Mammary epithelial cell (primary cell): ENCODE measurements at regions not wholly inside any gene's neighbourhood (a gene's known extent, or its start where the extent isn't known, plus 50 kb on each side); places are given as distances from the start of the nearest gene placed in this dataset.

Source experiments
- EZH2 ChIP-seq: IDR thresholded peaks from 2 replicates; pipeline ENCODE4 v1.6.1; 2012; ENCODE audit warnings: low read length, inconsistent platforms, borderline replicate concordance
- TF ChIP-seq, protein P1 (sequence below), 2 donors: IDR thresholded peaks in 1 of 2; conservative IDR thresholded peaks in 1 of 2; 2 replicates each; pipeline ENCODE4 v1.5.1; 2011 to 2012; ENCODE audit warnings: inconsistent platforms in 2 of 2, low read length in 2 of 2, mild to moderate bottlenecking in 2 of 2, control low read depth in 1 of 2, low read depth in 1 of 2; ENCODE audit not compliant: insufficient read depth in 1 of 2; ENCODE audit errors: extremely low read depth in 1 of 2

DNA sequence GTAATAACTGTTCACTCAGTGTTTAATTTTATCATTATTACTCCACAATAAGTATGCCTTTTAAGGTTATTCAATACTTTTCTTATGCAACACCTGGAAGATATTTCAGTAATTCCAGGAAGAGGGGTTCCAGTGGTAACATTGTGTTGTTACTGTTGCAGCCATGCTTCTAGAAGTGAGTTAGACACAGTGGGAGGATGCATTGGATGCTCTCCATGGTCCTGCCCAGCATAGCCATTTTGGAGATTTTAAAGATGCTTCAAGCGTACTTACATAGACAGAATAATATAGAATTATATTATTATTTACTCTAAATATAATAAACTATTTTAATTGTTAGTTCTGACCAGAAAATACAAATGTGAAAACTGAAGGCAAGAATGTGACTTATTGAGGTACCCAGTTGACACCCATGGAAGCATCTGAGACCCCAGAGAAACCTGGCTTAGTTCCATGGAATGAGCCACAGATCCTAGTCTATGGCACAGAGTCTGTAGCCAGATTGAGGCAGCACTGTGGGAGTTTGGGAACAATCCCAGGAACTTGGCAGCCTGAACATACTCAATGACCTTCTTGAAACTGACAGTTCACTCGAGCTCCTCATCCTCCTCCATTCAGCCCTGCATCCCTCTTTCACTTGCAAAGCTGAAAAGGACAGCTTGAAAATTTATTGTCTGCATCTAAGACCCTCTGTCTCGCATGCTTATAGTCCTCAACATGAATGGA lies 190.1 kb upstream of the HS3ST4 start:
- TF ChIP-seq, protein P1, sequence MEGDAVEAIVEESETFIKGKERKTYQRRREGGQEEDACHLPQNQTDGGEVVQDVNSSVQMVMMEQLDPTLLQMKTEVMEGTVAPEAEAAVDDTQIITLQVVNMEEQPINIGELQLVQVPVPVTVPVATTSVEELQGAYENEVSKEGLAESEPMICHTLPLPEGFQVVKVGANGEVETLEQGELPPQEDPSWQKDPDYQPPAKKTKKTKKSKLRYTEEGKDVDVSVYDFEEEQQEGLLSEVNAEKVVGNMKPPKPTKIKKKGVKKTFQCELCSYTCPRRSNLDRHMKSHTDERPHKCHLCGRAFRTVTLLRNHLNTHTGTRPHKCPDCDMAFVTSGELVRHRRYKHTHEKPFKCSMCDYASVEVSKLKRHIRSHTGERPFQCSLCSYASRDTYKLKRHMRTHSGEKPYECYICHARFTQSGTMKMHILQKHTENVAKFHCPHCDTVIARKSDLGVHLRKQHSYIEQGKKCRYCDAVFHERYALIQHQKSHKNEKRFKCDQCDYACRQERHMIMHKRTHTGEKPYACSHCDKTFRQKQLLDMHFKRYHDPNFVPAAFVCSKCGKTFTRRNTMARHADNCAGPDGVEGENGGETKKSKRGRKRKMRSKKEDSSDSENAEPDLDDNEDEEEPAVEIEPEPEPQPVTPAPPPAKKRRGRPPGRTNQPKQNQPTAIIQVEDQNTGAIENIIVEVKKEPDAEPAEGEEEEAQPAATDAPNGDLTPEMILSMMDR (conservative IDR thresholded peaks at IDR 0.05 in 1 of 2, IDR thresholded peaks at IDR 0.05 in 1 of 2; ENCODE audit: extremely low read depth in 1 of 2, insufficient read depth in 1 of 2, low read depth in 1 of 2, low read length in 2 of 2) = no peak
- TF ChIP-seq EZH2 = no peak
